Progenitor cell of endocrine pancreas (in vitro differentiated cells): ENCODE measurements at regions not wholly inside any gene's neighbourhood (a gene's known extent, or its start where the extent isn't known, plus 50 kb on each side); places are given as distances from the start of the nearest gene placed in this dataset.

Experiments used
- DNase-seq: peaks from one replicate; pipeline ENCODE4 v3.0.0; 2021; ENCODE audit warnings: low spot score; ENCODE audit not compliant: unreplicated experiment
- H3K27ac Mint-ChIP-seq: 2 replicates; pipeline ENCODE4 v1.8.0; 2021; ENCODE audit warnings: mild to moderate bottlenecking, moderate library complexity, mixed read lengths
- H3K27me3 Mint-ChIP-seq: 2 replicates; pipeline ENCODE4 v1.8.0; 2021; ENCODE audit warnings: mixed read lengths
- H3K36me3 Mint-ChIP-seq: 2 replicates; pipeline ENCODE4 v1.8.0; 2022; ENCODE audit warnings: mixed read lengths; ENCODE audit not compliant: insufficient read depth
- H3K4me1 Mint-ChIP-seq: 2 replicates; pipeline ENCODE4 v1.8.0; 2021; ENCODE audit warnings: low read depth, mixed read lengths
- H3K4me3 Mint-ChIP-seq: 2 replicates; pipeline ENCODE4 v1.8.0; 2021; ENCODE audit warnings: low read depth, mild to moderate bottlenecking, moderate library complexity, mixed read lengths
- H3K9me3 Mint-ChIP-seq: 2 replicates; pipeline ENCODE4 v1.8.0; 2021; ENCODE audit warnings: low read depth, mixed read lengths
- CTCF ChIP-seq: fragments of 200-600 bp; sonication (generic); IDR thresholded peaks from one replicate; pipeline ENCODE4 v1.5.0; 2021; ENCODE audit warnings: antibody characterized with exemption, mild to moderate bottlenecking; ENCODE audit not compliant: unreplicated experiment

GRCh38 chr13:34003656-34004055 is 185.7 kb downstream of the RFC3 start:
- Mint-ChIP-seq H3K27me3 (no peaks in the 10 kb centered on the region), H3K9me3 (no peaks in the 10 kb centered on the region), H3K4me1 (peaks cover 33% of the 10 kb centered on the region), H3K27ac (no peak overlapping the region), H3K4me3 (no peak overlapping the region), H3K36me3 (no peaks in the 10 kb centered on the region)
- TF ChIP-seq CTCF, result no peak
- DNase-seq, result no peak

- H3K27ac Mint-ChIP-seq, result no peak overlapping the region
- H3K4me1 Mint-ChIP-seq, result peaks cover 28% of the 10 kb centered on the region
- TF ChIP-seq CTCF, result no peak
- DNase-seq, result no peak
- H3K9me3 Mint-ChIP-seq, result no peaks in the 10 kb centered on the region
- no peaks in the 10 kb centered on the region for H3K36me3 Mint-ChIP-seq
- H3K4me3 Mint-ChIP-seq, result no peak overlapping the region
- H3K27me3 Mint-ChIP-seq, result no peaks in the 10 kb centered on the region
Observed at GRCh38 chr13:34004676-34005075, 186.7 kb downstream of the RFC3 start.

- Mint-ChIP-seq H3K27ac (no peak overlapping the region), H3K4me3 (no peak overlapping the region), H3K9me3 (no peaks in the 10 kb centered on the region), H3K4me1 (peaks cover 16% of the 10 kb centered on the region), H3K27me3 (no peaks in the 10 kb centered on the region), H3K36me3 (no peaks in the 10 kb centered on the region)
- no peak for DNase-seq
- no peak for TF ChIP-seq CTCF
Observed at GRCh38 chr13:34006011-34006410, 188.1 kb downstream of the RFC3 start.

GRCh38 chr13:34011552-34012085 is 193.7 kb downstream of the RFC3 start:
- no peak for DNase-seq
- Mint-ChIP-seq H3K27ac (peak overlapping the region; percentile 78), H3K9me3 (no peaks in the 10 kb centered on the region), H3K27me3 (peaks cover 5% of the 10 kb centered on the region), H3K36me3 (no peaks in the 10 kb centered on the region), H3K4me3 (no peak overlapping the region), H3K4me1 (peaks cover 5% of the 10 kb centered on the region)
- no peak for TF ChIP-seq CTCF

GRCh38 chr13:34012382-34012781 is 194.4 kb downstream of the RFC3 start:
- peaks cover 5% of the 10 kb centered on the region for H3K4me1 Mint-ChIP-seq
- DNase-seq, result no peak
- H3K4me3 Mint-ChIP-seq, result no peak overlapping the region
- TF ChIP-seq CTCF, result no peak
- no peaks in the 10 kb centered on the region for H3K36me3 Mint-ChIP-seq
- no peak overlapping the region for H3K27ac Mint-ChIP-seq
- H3K27me3 Mint-ChIP-seq, result peaks cover 5% of the 10 kb centered on the region
- no peaks in the 10 kb centered on the region for H3K9me3 Mint-ChIP-seq
